ENCODE measurements at regions not wholly inside any gene's neighbourhood (a gene's known extent, or its start where the extent isn't known, plus 50 kb on each side); places are given as distances from the start of the nearest gene placed in this dataset.

- no peak for DNase-seq (ENCODE audit: low read depth, low spot score)
- TF ChIP-seq SUZ12 (IDR thresholded peaks at IDR 0.05; ENCODE audit: extremely low read depth, insufficient read depth, insufficient read length) (no peak), YY1 (IDR thresholded peaks at IDR 0.05; ENCODE audit: insufficient read depth, insufficient read length) (no peak), ZNF274 (IDR thresholded peaks at IDR 0.05; ENCODE audit: low read depth, low read length) (no peak)
- Histone ChIP-seq H3K27me3 (ENCODE audit: insufficient read depth, insufficient read length) (no peaks in the 10 kb centered on the region), H3K4me1 (ENCODE audit: insufficient read depth, insufficient read length) (no peaks in the 10 kb centered on the region), H3K36me3 (ENCODE audit: insufficient read depth, insufficient read length, low read length) (no peaks in the 10 kb centered on the region), H3K4me3 (ENCODE audit: insufficient read length, low read depth) (no peak overlapping the region), H3K9ac (ENCODE audit: insufficient read length, low read depth) (no peak overlapping the region), H3K9me3 (ENCODE audit: insufficient read depth, low read length) (no peaks in the 10 kb centered on the region)
Measured at GRCh38 chr4:38560768-38561558, 103.0 kb upstream of the KLF3 start.

GRCh38 chr4:38562751-38563198, 101.2 kb upstream of the KLF3 start:
- DNase-seq (ENCODE audit: low read depth, low spot score): no peak
- TF ChIP-seq SUZ12 (IDR thresholded peaks at IDR 0.05; ENCODE audit: extremely low read depth, insufficient read depth, insufficient read length): no peak
- TF ChIP-seq YY1 (IDR thresholded peaks at IDR 0.05; ENCODE audit: insufficient read depth, insufficient read length): no peak
- Histone ChIP-seq H3K4me1 (ENCODE audit: insufficient read depth, insufficient read length) (no peaks in the 10 kb centered on the region), H3K9ac (ENCODE audit: insufficient read length, low read depth) (no peak overlapping the region), H3K36me3 (ENCODE audit: insufficient read depth, insufficient read length, low read length) (no peaks in the 10 kb centered on the region), H3K9me3 (ENCODE audit: insufficient read depth, low read length) (no peaks in the 10 kb centered on the region), H3K27me3 (ENCODE audit: insufficient read depth, insufficient read length) (no peaks in the 10 kb centered on the region), H3K4me3 (ENCODE audit: insufficient read length, low read depth) (no peak overlapping the region)

- no peak for DNase-seq (ENCODE audit: low read depth, low spot score)
- no peaks in the 10 kb centered on the region for H3K36me3 ChIP-seq (ENCODE audit: insufficient read depth, insufficient read length, low read length)
- no peaks in the 10 kb centered on the region for H3K4me1 ChIP-seq (ENCODE audit: insufficient read depth, insufficient read length)
- H3K9ac ChIP-seq (ENCODE audit: insufficient read length, low read depth): no peak overlapping the region
- TF ChIP-seq YY1 (IDR thresholded peaks at IDR 0.05; ENCODE audit: insufficient read depth, insufficient read length) (no peak), SUZ12 (IDR thresholded peaks at IDR 0.05; ENCODE audit: extremely low read depth, insufficient read depth, insufficient read length) (no peak)
- no peaks in the 10 kb centered on the region for H3K27me3 ChIP-seq (ENCODE audit: insufficient read depth, insufficient read length)
- H3K4me3 ChIP-seq (ENCODE audit: insufficient read length, low read depth): no peak overlapping the region
- no peaks in the 10 kb centered on the region for H3K9me3 ChIP-seq (ENCODE audit: insufficient read depth, low read length)
Measured at GRCh38 chr4:38563707-38564495, 100.1 kb upstream of the KLF3 start.

- Histone ChIP-seq H3K4me3 (ENCODE audit: insufficient read length, low read depth) (no peak overlapping the region), H3K36me3 (ENCODE audit: insufficient read depth, insufficient read length, low read length) (no peaks in the 10 kb centered on the region)
- no peak for DNase-seq (ENCODE audit: low read depth, low spot score)
Measured at GRCh38 chr4:38565271-38566199, 98.5 kb upstream of the KLF3 start.

GRCh38 chr4:38566806-38567398, 97.1 kb upstream of the KLF3 start:
- Histone ChIP-seq H3K36me3 (ENCODE audit: insufficient read depth, insufficient read length, low read length) (no peaks in the 10 kb centered on the region), H3K9me3 (ENCODE audit: insufficient read depth, low read length) (no peaks in the 10 kb centered on the region), H3K9ac (ENCODE audit: insufficient read length, low read depth) (no peak overlapping the region), H3K4me3 (ENCODE audit: insufficient read length, low read depth) (no peak overlapping the region), H3K4me1 (ENCODE audit: insufficient read depth, insufficient read length) (no peaks in the 10 kb centered on the region), H3K27me3 (ENCODE audit: insufficient read depth, insufficient read length) (no peaks in the 10 kb centered on the region)
- no peak for DNase-seq (ENCODE audit: low read depth, low spot score)
- TF ChIP-seq YY1 (IDR thresholded peaks at IDR 0.05; ENCODE audit: insufficient read depth, insufficient read length): no peak
- TF ChIP-seq SUZ12 (IDR thresholded peaks at IDR 0.05; ENCODE audit: extremely low read depth, insufficient read depth, insufficient read length): no peak
- TF ChIP-seq ZNF274 (IDR thresholded peaks at IDR 0.05; ENCODE audit: low read depth, low read length): no peak

More at GRCh38 chr4:38565271-38566199, 98.5 kb upstream of the KLF3 start:
- H3K27me3 ChIP-seq (ENCODE audit: insufficient read depth, insufficient read length): no peaks in the 10 kb centered on the region
- H3K9me3 ChIP-seq (ENCODE audit: insufficient read depth, low read length): no peaks in the 10 kb centered on the region
- TF ChIP-seq YY1 (IDR thresholded peaks at IDR 0.05; ENCODE audit: insufficient read depth, insufficient read length) (no peak), SUZ12 (IDR thresholded peaks at IDR 0.05; ENCODE audit: extremely low read depth, insufficient read depth, insufficient read length) (no peak), ZNF274 (IDR thresholded peaks at IDR 0.05; ENCODE audit: low read depth, low read length) (no peak)
- H3K4me1 ChIP-seq (ENCODE audit: insufficient read depth, insufficient read length): no peaks in the 10 kb centered on the region
- H3K9ac ChIP-seq (ENCODE audit: insufficient read length, low read depth): no peak overlapping the region

GRCh38 chr4:38567457-38567856, 96.5 kb upstream of the KLF3 start:
- TF ChIP-seq ZNF274 (IDR thresholded peaks at IDR 0.05; ENCODE audit: low read depth, low read length) (no peak), YY1 (IDR thresholded peaks at IDR 0.05; ENCODE audit: insufficient read depth, insufficient read length) (no peak), SUZ12 (IDR thresholded peaks at IDR 0.05; ENCODE audit: extremely low read depth, insufficient read depth, insufficient read length) (no peak)
- DNase-seq (ENCODE audit: low read depth, low spot score): no peak
- H3K9ac ChIP-seq (ENCODE audit: insufficient read length, low read depth): no peak overlapping the region

More at GRCh38 chr4:38567457-38567856, 96.5 kb upstream of the KLF3 start:
- Histone ChIP-seq H3K4me1 (ENCODE audit: insufficient read depth, insufficient read length) (no peaks in the 10 kb centered on the region), H3K9me3 (ENCODE audit: insufficient read depth, low read length) (no peaks in the 10 kb centered on the region), H3K27me3 (ENCODE audit: insufficient read depth, insufficient read length) (no peaks in the 10 kb centered on the region), H3K4me3 (ENCODE audit: insufficient read length, low read depth) (no peak overlapping the region), H3K36me3 (ENCODE audit: insufficient read depth, insufficient read length, low read length) (no peaks in the 10 kb centered on the region)
